HK-2 (cell line): ENCODE measurements at regions not wholly inside any gene's neighbourhood (a gene's known extent, or its start where the extent isn't known, plus 50 kb on each side); places are given as distances from the start of the nearest gene placed in this dataset.

Experiments
- DNase-seq: peaks from one replicate; pipeline ENCODE4 v3.0.0-alpha.2; 2018; ENCODE audit not compliant: unreplicated experiment

DNA sequence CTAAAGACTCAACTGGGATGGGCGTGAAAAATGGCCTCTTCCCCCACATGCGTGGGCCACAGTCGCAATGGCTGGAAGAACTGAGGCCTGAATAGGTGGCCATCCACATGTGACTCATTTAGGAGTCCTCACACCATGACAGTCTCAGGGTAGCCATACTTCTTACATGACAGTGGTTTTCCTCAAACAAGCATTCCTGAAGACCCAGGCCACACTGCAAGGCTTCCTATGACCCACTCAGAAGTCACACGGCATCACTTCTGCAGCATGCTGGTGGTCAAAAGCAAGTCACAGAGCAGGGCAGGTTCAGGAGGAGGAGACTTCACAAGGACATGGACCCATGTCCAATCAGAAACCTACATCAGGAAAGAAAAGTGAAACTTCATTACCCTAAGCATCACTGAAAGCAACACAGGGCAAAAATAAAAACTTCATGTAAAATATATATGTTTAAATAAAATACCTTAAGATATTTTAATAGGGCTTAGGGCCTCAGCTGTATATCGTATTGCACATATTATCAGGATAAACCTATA, 257.1 kb downstream of the OPA1 start:
- DNase-seq = no peak

- no peak for DNase-seq
Observed at GRCh38 chr3:193851428-193851847, 258.4 kb downstream of the OPA1 start.

GRCh38 chr3:193851941-193852674, 259.1 kb downstream of the OPA1 start:
- no peak for DNase-seq

- DNase-seq = no peak
Observed at GRCh38 chr3:193852901-193853300, 259.9 kb downstream of the OPA1 start.

- no peak for DNase-seq
Observed at GRCh38 chr3:193853511-193854219, 260.7 kb downstream of the OPA1 start.

- DNase-seq = no peak
Observed at GRCh38 chr3:193857996-193858395, 265.0 kb downstream of the OPA1 start.

DNA sequence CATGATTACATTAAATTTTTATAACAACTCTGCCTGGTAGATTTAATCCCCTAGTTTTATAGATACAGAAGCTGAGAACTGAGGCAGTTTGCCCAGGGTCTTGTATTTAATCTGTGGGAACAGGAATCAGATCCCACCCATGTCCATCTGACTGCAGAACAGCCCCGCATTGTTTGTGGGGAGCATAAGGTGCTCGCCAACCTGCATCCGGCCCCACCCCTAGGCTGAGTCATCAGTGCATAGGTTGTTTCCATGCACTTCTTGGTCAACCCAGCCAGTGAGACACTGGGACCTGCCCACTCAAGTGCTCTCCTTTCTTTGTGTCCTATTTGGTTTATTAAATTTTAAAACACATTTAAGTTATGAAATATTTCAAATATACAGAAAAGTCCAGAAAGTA, 266.2 kb downstream of the OPA1 start:
- DNase-seq = no peak

DNA sequence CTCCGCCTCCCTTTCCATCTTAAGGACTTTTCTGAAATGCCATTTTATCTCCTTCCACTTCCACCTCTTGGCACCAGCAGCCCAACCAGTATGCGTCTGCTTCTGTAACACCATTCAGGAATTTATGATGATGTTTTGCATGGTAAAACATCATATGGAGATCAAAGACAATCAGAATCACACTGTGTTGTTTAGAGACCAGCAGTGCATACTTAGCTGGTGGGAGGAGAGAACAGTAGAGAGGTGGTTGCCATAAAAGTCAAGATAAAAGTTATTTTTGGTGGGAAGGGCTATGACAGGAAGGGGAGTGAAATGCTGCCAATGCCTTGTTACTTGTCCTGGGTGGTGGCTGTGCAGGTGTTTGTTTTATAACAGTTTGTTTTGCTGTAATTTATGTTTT, 268.0 kb downstream of the OPA1 start:
- DNase-seq = no peak

- DNase-seq = no peak
Observed at GRCh38 chr3:193862843-193863242, 269.8 kb downstream of the OPA1 start.

DNA sequence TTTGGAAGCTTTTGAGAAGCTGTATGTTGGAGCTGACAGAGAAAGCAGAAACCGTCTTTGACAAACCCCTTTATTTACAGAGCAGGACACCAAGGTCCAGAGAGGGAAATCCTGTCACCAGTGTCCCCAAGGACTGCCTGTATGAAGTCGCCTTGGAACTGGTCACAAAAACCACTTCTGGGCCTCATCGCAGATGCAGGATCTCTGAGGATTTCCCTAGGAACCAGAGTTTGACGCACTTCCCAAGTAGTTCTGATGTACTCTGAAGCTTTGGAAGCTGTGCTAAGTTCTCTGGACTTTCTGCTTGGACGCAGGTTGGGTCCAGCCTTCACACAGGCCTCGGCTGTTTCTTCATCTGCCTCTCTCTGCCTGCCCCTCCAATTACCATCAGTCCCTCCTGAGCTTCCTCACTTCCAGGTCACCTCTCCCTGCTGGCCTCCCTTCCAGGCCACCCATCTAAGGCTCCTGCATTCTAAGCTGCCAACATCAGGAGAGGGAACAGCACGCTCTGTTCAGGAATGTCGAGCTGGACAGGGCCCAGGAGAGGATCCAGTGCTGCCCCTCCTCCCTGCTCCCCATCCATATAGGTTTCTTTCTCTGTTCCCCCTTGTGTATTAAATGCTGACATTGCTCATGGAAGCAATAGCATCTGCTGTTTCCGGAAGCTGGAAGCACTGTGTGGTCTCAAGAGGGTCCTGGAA, 270.8 kb downstream of the OPA1 start:
- DNase-seq = no peak

DNA sequence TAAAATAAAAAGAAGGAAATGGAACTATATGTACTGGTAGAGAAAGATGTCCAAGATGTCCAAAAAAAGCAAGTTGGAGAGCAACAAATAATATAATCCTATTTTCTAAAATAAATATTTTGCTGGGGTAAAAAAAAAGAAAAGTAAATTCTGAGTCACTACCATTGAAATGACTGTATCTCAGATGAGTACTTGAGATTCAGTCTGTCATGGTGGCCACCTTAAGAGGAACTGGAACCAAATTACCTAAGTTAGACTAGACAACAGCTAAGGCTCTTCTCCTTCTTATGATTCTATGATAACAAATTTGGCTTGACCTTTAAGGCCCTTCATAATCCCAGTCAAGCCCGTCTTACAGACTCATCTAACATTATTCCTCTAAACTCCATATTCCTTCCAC, 270.6 kb upstream of the HES1 start:
- no peak for DNase-seq

GRCh38 chr3:193865896-193866480, 270.0 kb upstream of the HES1 start:
- DNase-seq = no peak

- peak; percentile 51 for DNase-seq
Observed at GRCh38 chr3:193868590-193868989, 267.4 kb upstream of the HES1 start.

GRCh38 chr3:193869221-193870201, 266.4 kb upstream of the HES1 start:
- peak; percentile 95 for DNase-seq

GRCh38 chr3:193870376-193871219, 265.4 kb upstream of the HES1 start:
- DNase-seq = peak; percentile 20

GRCh38 chr3:193871220-193871485, 264.8 kb upstream of the HES1 start:
- no peak for DNase-seq

- DNase-seq = peak; percentile 79
Observed at GRCh38 chr3:193872265-193872753, 263.6 kb upstream of the HES1 start.

- no peak for DNase-seq
Observed at GRCh38 chr3:193873426-193874201, 262.3 kb upstream of the HES1 start.

DNA sequence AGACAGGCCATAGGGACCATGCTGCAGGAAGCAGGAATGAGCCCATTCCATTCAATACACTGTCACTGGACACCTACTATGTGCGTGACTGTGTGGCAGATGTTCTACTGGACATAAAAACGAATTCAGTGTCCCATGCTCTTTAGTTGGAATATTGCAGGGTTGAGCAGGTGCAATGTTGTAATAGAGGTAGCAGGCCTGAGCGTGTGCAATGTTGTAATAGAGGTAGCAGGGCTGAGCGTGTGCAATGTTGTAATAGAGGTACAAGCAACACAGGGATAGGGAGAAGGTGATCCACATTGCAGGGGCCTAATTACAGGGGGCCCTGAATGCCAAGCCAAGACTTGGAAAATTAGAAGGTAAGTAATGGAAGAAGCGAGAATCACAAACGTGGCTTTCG, 261.4 kb upstream of the HES1 start:
- no peak for DNase-seq
